WTC11 (cell line): ENCODE measurements at regions not wholly inside any gene's neighbourhood (a gene's known extent, or its start where the extent isn't known, plus 50 kb on each side); places are given as distances from the start of the nearest gene placed in this dataset.

Experiments
- ATAC-seq: fragments of 200-7000 bp; cut with Tn5 transposase; 2 replicates; pipeline ENCODE4 v1.10.0; 2021; ENCODE audit warnings: mild to moderate bottlenecking, moderate library complexity
- CTCF ChIA-PET: fragments of 300-600 bp; sonication (Branson Sonifier 250); formaldehyde crosslinking; loops from one replicate; lab custom pipeline; 2021; ENCODE audit warnings: antibody characterized with exemption; lab: Charles Lee
- POLR2A ChIA-PET: fragments of 350-600 bp; sonication (Branson Sonifier 250); formaldehyde crosslinking; loops from one replicate; lab custom pipeline; 2021; ENCODE audit warnings: antibody characterized with exemption; lab: Charles Lee
- DNase-seq: peaks from one replicate; pipeline ENCODE4 v3.0.0; 2021; ENCODE audit warnings: low spot score
- H3K27ac Mint-ChIP-seq: 2 replicates; pipeline ENCODE4 v1.8.0; 2021; ENCODE audit warnings: mixed read lengths
- H3K27me3 Mint-ChIP-seq: 2 replicates; pipeline ENCODE4 v1.8.0; 2021; ENCODE audit warnings: low read depth, mild to moderate bottlenecking, moderate library complexity, mixed read lengths
- H3K36me3 Mint-ChIP-seq: 2 replicates; pipeline ENCODE4 v1.8.0; 2021; ENCODE audit warnings: mixed read lengths
- H3K4me1 Mint-ChIP-seq: 2 replicates; pipeline ENCODE4 v1.8.0; 2022; ENCODE audit warnings: mixed read lengths
- H3K4me3 Mint-ChIP-seq: 2 replicates; pipeline ENCODE4 v1.8.0; 2021; ENCODE audit warnings: mild to moderate bottlenecking, moderate library complexity, mixed read lengths
- H3K9me3 Mint-ChIP-seq: 2 replicates; pipeline ENCODE4 v1.8.0; 2021; ENCODE audit warnings: mixed read lengths
- AR ChIP-seq: fragments of 250-450 bp; sonication (Bioruptor Pico); IDR thresholded peaks from 2 replicates; pipeline ENCODE4 v1.9.0; 2021; ENCODE audit warnings: mild to moderate bottlenecking
- IRF2 ChIP-seq: sonication (generic); formaldehyde crosslinking; IDR thresholded peaks from 2 replicates; pipeline ENCODE4 v1.8.0; 2022; ENCODE audit warnings: low read depth, missing genetic modification reagents, borderline replicate concordance
- MYBL2 ChIP-seq: sonication (generic); formaldehyde crosslinking; IDR thresholded peaks from 2 replicates; pipeline ENCODE4 v1.8.1; 2023; ENCODE audit warnings: mild to moderate bottlenecking, moderate library complexity, missing genetic modification reagents
- NFYB ChIP-seq: sonication (generic); formaldehyde crosslinking; conservative IDR thresholded peaks from 2 replicates; pipeline ENCODE4 v1.8.0; 2022; ENCODE audit warnings: low read depth, missing genetic modification reagents
- NR2C2 ChIP-seq: sonication (generic); formaldehyde crosslinking; IDR thresholded peaks from 2 replicates; pipeline ENCODE4 v1.8.0; 2022; ENCODE audit warnings: mild to moderate bottlenecking, missing genetic modification reagents
- PRRX2 ChIP-seq: fragments of 250-450 bp; sonication (Bioruptor Pico); IDR thresholded peaks from 2 replicates; pipeline ENCODE4 v1.8.0; 2021; ENCODE audit warnings: mild to moderate bottlenecking
- STAT6 ChIP-seq: sonication (generic); formaldehyde crosslinking; conservative IDR thresholded peaks from 2 replicates; pipeline ENCODE4 v1.8.1; 2023; ENCODE audit warnings: mild to moderate bottlenecking, low read depth, missing genetic modification reagents, moderate library complexity
- ZMAT4 ChIP-seq: fragments of 250-450 bp; sonication (Bioruptor Pico); IDR thresholded peaks from 2 replicates; pipeline ENCODE4 v1.9.0; 2021; ENCODE audit warnings: mild to moderate bottlenecking
- ZNF512 ChIP-seq: sonication (generic); formaldehyde crosslinking; IDR thresholded peaks from 2 replicates; pipeline ENCODE4 v1.8.1; 2022; ENCODE audit warnings: missing genetic modification reagents, borderline replicate concordance
- ZNF671 ChIP-seq: fragments of 250-450 bp; sonication (Bioruptor Pico); IDR thresholded peaks from 2 replicates; pipeline ENCODE4 v1.8.0; 2021; ENCODE audit warnings: mild to moderate bottlenecking
- TF ChIP-seq, protein P1 (sequence below): sonication (generic); formaldehyde crosslinking; IDR thresholded peaks from 2 replicates; pipeline ENCODE4 v1.8.1; 2023; ENCODE audit warnings: mild to moderate bottlenecking, missing genetic modification reagents, moderate library complexity
- TF ChIP-seq, protein P2 (sequence below): sonication (generic); formaldehyde crosslinking; IDR thresholded peaks from 2 replicates; pipeline ENCODE4 v1.8.1; 2023; ENCODE audit warnings: mild to moderate bottlenecking, missing genetic modification reagents

GRCh38 chr1:4002061-4002521 is 102.0 kb upstream of the C1orf174 start:
- peaks cover 64% of the 10 kb centered on the region for H3K9me3 Mint-ChIP-seq
- peaks cover 60% of the 10 kb centered on the region for H3K36me3 Mint-ChIP-seq
- H3K4me3 Mint-ChIP-seq = no peak overlapping the region
- no peaks in the 10 kb centered on the region for H3K4me1 Mint-ChIP-seq
- peaks cover 6% of the 10 kb centered on the region for H3K27me3 Mint-ChIP-seq
- ChIA-PET CTCF (no interaction called here), POLR2A (no interaction called here)
- DNase-seq (no peak), ATAC-seq (no peak)
- no peak overlapping the region for H3K27ac Mint-ChIP-seq
- TF ChIP-seq MYBL2 (no peak), NR2C2 (no peak), STAT6 (CRISPR knock-in tag) (no peak), ZNF512 (CRISPR knock-in tag) (no peak), PRRX2 (CRISPR knock-in tag) (no peak), IRF2 (CRISPR knock-in tag) (no peak), ZNF671 (CRISPR knock-in tag) (no peak), NFYB (CRISPR knock-in tag) (no peak), ZMAT4 (no peak)
- TF ChIP-seq, protein P1, sequence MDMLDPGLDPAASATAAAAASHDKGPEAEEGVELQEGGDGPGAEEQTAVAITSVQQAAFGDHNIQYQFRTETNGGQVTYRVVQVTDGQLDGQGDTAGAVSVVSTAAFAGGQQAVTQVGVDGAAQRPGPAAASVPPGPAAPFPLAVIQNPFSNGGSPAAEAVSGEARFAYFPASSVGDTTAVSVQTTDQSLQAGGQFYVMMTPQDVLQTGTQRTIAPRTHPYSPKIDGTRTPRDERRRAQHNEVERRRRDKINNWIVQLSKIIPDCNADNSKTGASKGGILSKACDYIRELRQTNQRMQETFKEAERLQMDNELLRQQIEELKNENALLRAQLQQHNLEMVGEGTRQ (CRISPR knock-in tag) = no peak

DNA sequence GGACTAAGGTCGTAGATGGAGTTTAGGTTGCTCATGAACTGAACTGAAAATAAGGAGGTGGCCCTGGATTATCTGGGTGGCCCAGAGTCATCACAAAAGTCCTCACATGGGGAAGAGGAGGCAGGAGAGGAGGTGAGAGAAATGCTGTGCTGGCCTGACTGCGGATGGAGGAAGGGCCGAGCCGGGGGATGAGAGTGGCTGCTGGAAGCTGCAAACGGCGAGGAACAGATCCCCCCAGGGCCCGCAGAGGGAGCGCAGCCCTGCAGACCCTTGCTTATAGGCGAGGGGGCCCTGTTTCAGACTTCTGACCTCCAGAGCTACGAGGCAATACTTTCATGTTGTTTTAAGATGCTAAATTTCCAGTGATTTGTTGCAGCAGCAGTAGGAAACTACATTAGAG is 102.7 kb upstream of the C1orf174 start:
- no peak for TF ChIP-seq AR (CRISPR knock-in tag)
- TF ChIP-seq, protein P2, sequence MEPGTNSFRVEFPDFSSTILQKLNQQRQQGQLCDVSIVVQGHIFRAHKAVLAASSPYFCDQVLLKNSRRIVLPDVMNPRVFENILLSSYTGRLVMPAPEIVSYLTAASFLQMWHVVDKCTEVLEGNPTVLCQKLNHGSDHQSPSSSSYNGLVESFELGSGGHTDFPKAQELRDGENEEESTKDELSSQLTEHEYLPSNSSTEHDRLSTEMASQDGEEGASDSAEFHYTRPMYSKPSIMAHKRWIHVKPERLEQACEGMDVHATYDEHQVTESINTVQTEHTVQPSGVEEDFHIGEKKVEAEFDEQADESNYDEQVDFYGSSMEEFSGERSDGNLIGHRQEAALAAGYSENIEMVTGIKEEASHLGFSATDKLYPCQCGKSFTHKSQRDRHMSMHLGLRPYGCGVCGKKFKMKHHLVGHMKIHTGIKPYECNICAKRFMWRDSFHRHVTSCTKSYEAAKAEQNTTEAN = no peak
- DNase-seq = no peak
- CTCF ChIA-PET = no interaction called here
- Mint-ChIP-seq H3K36me3 (peaks cover 60% of the 10 kb centered on the region), H3K27me3 (peaks cover 9% of the 10 kb centered on the region), H3K9me3 (peaks cover 65% of the 10 kb centered on the region), H3K27ac (no peak overlapping the region), H3K4me1 (no peaks in the 10 kb centered on the region), H3K4me3 (no peak overlapping the region)
- ATAC-seq = no peak
- POLR2A ChIA-PET = no interaction called here
